NB4 (cell line): ENCODE measurements at regions not wholly inside any gene's neighbourhood (a gene's known extent, or its start where the extent isn't known, plus 50 kb on each side); places are given as distances from the start of the nearest gene placed in this dataset.

Experiments
- MYC ChIP-seq: IDR thresholded peaks from 2 replicates; pipeline ENCODE4 v1.6.1; 2011; ENCODE audit warnings: low read depth, low read length
- POLR2A ChIP-seq: IDR thresholded peaks from 2 replicates; pipeline ENCODE4 v1.6.1; 2011; ENCODE audit warnings: mild to moderate bottlenecking; ENCODE audit not compliant: insufficient read length; ENCODE audit errors: extremely low read depth
- TF ChIP-seq, protein P1 (sequence below): IDR thresholded peaks from one replicate; pipeline ENCODE4 v1.5.1; 2012; ENCODE audit warnings: low read depth, low read length
- TF ChIP-seq, protein P2 (sequence below): IDR thresholded peaks from 2 replicates; pipeline ENCODE4 v1.6.1; 2011; ENCODE audit warnings: low read depth, low read length

DNA sequence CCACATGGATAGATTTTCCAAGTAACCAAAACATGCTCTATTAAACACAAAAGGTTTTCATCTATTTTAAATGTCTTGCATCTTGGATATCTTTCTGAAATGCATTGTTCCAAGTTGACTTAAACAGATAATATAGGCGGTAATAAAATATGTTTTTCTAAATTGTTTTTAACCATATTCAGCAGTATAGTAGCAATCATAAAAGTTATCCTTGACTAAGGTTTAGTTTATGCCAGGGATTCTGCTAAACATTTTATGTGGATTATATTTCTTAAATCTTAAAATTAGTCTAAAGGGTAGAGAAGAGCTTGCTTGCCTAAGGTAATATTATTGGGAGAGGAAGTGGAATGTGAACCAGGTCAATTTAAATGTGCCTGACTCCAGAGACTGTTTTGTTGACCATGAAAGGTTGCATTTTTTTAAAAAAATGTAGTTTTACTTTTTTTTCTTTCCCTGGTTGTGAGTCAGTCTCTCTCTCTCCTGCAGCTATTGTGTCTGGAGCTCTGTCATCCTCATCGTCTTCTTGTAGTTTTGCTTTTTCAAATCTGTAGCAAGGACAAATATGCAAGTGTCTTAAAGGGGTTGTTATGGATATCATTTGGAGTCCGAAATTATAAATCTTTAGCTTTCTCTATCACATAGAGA, 309.1 kb upstream of the COL3A1 start:
- TF ChIP-seq MYC: no peak
- TF ChIP-seq, protein P1, sequence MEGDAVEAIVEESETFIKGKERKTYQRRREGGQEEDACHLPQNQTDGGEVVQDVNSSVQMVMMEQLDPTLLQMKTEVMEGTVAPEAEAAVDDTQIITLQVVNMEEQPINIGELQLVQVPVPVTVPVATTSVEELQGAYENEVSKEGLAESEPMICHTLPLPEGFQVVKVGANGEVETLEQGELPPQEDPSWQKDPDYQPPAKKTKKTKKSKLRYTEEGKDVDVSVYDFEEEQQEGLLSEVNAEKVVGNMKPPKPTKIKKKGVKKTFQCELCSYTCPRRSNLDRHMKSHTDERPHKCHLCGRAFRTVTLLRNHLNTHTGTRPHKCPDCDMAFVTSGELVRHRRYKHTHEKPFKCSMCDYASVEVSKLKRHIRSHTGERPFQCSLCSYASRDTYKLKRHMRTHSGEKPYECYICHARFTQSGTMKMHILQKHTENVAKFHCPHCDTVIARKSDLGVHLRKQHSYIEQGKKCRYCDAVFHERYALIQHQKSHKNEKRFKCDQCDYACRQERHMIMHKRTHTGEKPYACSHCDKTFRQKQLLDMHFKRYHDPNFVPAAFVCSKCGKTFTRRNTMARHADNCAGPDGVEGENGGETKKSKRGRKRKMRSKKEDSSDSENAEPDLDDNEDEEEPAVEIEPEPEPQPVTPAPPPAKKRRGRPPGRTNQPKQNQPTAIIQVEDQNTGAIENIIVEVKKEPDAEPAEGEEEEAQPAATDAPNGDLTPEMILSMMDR: no peak
- TF ChIP-seq, protein P2, sequence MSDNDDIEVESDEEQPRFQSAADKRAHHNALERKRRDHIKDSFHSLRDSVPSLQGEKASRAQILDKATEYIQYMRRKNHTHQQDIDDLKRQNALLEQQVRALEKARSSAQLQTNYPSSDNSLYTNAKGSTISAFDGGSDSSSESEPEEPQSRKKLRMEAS: no peak
- TF ChIP-seq POLR2A: no peak
